NCI-H2196 treated with DMSO at 0.1 percent for 48 hours (cell line): ENCODE measurements at regions not wholly inside any gene's neighbourhood (a gene's known extent, or its start where the extent isn't known, plus 50 kb on each side); places are given as distances from the start of the nearest gene placed in this dataset.
"Not testable (repeated sequence)": the region's sequence is repeated elsewhere in the genome, so short reads cannot be mapped to it uniquely, and the experiment has no call there.

Source experiments
- DNase-seq: peaks from one replicate; lab custom pipeline; 2025; ENCODE audit not compliant: unreplicated experiment; lab: John Stamatoyannopoulos, UW

- DNase-seq: not testable (repeated sequence)
These were observed 54.9 kb upstream of the NBPF12 start for GRCh38 chr1:146883190-146883589.

- DNase-seq: not testable (repeated sequence)
These were observed 57.0 kb upstream of the NBPF12 start for GRCh38 chr1:146881096-146881495.

- not testable (repeated sequence) for DNase-seq
These were observed 74.3 kb upstream of the NBPF12 start for GRCh38 chr1:146863799-146864319.

- DNase-seq: not testable (repeated sequence)
These were observed 85.0 kb upstream of the NBPF12 start for GRCh38 chr1:146853147-146853546.

- DNase-seq: not testable (repeated sequence)
These were observed 87.7 kb upstream of the NBPF12 start for GRCh38 chr1:146850352-146850889.

- DNase-seq: not testable (repeated sequence)
These were observed 99.4 kb upstream of the NBPF12 start for GRCh38 chr1:146838725-146839124.

- not testable (repeated sequence) for DNase-seq
These were observed 111.2 kb upstream of the NBPF12 start for GRCh38 chr1:146826957-146827356.

GRCh38 chr1:146794236-146794635, 143.9 kb upstream of the NBPF12 start:
- not testable (repeated sequence) for DNase-seq

GRCh38 chr1:146792725-146793124, 145.4 kb upstream of the NBPF12 start:
- not testable (repeated sequence) for DNase-seq

- DNase-seq: not testable (repeated sequence)
These were observed 153.7 kb upstream of the NBPF12 start for GRCh38 chr1:146784212-146784940.

- DNase-seq: not testable (repeated sequence)
These were observed 156.9 kb upstream of the NBPF12 start for GRCh38 chr1:146781235-146781634.

GRCh38 chr1:146777826-146778602, 160.1 kb upstream of the NBPF12 start:
- DNase-seq: not testable (repeated sequence)

- DNase-seq: not testable (repeated sequence)
These were observed 163.1 kb upstream of the NBPF12 start for GRCh38 chr1:146774988-146775387.

GRCh38 chr1:146774271-146774670, 163.9 kb upstream of the NBPF12 start:
- DNase-seq: not testable (repeated sequence)

- not testable (repeated sequence) for DNase-seq
These were observed 166.7 kb upstream of the NBPF12 start for GRCh38 chr1:146771409-146771808.

- DNase-seq: not testable (repeated sequence)
These were observed 167.1 kb upstream of the NBPF12 start for GRCh38 chr1:146770998-146771397.

GRCh38 chr1:146763234-146763633, 174.9 kb upstream of the NBPF12 start:
- not testable (repeated sequence) for DNase-seq

- not testable (repeated sequence) for DNase-seq
These were observed 181.3 kb upstream of the NBPF12 start for GRCh38 chr1:146756858-146757257.

GRCh38 chr1:146748686-146749085, 189.4 kb upstream of the NBPF12 start:
- DNase-seq: not testable (repeated sequence)

- not testable (repeated sequence) for DNase-seq
These were observed 206.0 kb upstream of the NBPF12 start for GRCh38 chr1:146731981-146732680.
